ENCODE measurements at regions not wholly inside any gene's neighbourhood (a gene's known extent, or its start where the extent isn't known, plus 50 kb on each side); places are given as distances from the start of the nearest gene placed in this dataset.

DNA sequence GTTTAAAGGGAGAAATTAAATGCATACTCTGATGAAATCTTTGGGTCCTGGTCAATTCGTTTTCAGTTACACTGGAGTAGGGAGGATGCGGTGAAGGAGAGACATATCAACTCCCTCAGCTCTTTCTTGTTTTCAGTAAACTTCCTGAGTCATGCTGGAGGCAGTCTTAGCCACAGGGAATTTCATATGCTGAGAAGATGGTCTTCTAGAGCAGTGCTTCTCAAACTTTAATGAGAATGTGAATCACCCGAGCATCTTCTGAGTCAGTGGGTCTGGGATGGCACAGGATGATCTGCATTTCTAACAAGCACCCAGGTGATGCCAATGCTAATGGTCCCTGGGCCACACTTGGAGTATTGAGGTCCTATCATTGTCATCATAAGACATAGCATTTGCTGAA, 214.5 kb downstream of the KIT start:
- DNase-seq, result no peak
- TF ChIP-seq, protein P1, sequence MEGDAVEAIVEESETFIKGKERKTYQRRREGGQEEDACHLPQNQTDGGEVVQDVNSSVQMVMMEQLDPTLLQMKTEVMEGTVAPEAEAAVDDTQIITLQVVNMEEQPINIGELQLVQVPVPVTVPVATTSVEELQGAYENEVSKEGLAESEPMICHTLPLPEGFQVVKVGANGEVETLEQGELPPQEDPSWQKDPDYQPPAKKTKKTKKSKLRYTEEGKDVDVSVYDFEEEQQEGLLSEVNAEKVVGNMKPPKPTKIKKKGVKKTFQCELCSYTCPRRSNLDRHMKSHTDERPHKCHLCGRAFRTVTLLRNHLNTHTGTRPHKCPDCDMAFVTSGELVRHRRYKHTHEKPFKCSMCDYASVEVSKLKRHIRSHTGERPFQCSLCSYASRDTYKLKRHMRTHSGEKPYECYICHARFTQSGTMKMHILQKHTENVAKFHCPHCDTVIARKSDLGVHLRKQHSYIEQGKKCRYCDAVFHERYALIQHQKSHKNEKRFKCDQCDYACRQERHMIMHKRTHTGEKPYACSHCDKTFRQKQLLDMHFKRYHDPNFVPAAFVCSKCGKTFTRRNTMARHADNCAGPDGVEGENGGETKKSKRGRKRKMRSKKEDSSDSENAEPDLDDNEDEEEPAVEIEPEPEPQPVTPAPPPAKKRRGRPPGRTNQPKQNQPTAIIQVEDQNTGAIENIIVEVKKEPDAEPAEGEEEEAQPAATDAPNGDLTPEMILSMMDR (IDR thresholded peaks at IDR 0.05; ENCODE audit: low read depth, low read length), result no peak

DNA sequence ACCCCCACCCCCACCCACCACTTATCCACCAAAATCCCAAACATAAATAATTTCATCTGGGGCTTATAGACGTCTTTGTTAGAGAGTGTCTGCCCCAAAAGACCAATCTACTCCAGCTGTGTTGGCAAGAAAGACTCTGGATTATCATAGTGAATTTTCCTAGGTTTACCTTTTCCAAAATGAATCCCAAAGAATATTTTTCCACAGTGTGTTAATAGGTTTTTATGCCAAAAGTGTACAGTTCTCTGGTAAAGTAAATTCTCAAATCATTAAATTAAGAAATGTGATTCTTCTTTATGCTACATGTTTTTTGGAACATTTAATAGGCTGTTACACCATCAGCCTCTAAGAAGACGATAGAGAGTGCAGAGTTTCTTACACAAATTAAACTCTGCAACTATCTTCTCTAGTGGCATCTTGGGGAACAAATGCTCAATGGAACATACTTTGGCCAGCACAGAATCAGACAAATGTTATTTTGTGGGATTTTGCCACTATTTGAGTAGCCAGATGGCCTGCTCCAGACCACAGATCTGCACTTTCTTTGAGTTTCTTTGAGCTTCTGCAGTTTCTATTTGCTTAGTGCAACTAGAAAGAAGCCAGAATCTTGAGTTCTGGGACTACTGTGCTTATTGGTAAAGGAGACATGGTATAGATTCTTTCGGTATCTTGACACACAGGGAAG, 206.0 kb downstream of the KIT start:
- Histone ChIP-seq H3K4me3 (ENCODE audit: low read depth, low read length) (no peak overlapping the region), H3K36me3 (no peaks in the 10 kb centered on the region), H3K4me1 (no peaks in the 10 kb centered on the region), H3K9me3 (no peaks in the 10 kb centered on the region), H3K27me3 (no peaks in the 10 kb centered on the region)
- no peak for DNase-seq
- TF ChIP-seq, protein P1 (IDR thresholded peaks at IDR 0.05; ENCODE audit: low read depth, low read length), result no peak

More for the DNA sequence above, 214.5 kb downstream of the KIT start:
- Histone ChIP-seq H3K9me3 (no peaks in the 10 kb centered on the region), H3K4me1 (no peaks in the 10 kb centered on the region), H3K36me3 (no peaks in the 10 kb centered on the region), H3K4me3 (ENCODE audit: low read depth, low read length) (no peak overlapping the region), H3K27me3 (no peaks in the 10 kb centered on the region)

DNA sequence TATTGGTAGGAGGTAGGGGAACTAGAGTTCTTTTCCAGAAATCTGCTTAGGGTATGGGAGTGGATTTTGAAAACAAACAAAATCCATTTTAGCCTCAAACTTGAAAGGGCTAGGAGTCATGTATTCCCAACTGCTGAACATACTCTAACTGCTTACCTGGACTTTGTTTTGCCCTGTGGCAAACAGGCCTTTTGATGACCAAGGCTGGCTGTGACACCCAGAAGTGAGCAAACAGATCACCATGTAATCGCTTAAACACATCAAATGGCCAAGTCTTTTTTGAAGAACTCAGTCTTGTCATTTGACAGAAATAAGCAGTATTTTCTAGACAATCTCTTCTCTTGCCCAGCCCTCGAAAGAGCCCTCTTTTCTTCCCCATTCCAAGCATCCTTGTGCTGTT, 203.4 kb downstream of the KIT start:
- Histone ChIP-seq H3K36me3 (no peaks in the 10 kb centered on the region), H3K4me1 (no peaks in the 10 kb centered on the region), H3K27me3 (no peaks in the 10 kb centered on the region), H3K9me3 (no peaks in the 10 kb centered on the region), H3K4me3 (ENCODE audit: low read depth, low read length) (no peak overlapping the region)
- DNase-seq, result no peak
- TF ChIP-seq, protein P1 (IDR thresholded peaks at IDR 0.05; ENCODE audit: low read depth, low read length), result no peak

DNA sequence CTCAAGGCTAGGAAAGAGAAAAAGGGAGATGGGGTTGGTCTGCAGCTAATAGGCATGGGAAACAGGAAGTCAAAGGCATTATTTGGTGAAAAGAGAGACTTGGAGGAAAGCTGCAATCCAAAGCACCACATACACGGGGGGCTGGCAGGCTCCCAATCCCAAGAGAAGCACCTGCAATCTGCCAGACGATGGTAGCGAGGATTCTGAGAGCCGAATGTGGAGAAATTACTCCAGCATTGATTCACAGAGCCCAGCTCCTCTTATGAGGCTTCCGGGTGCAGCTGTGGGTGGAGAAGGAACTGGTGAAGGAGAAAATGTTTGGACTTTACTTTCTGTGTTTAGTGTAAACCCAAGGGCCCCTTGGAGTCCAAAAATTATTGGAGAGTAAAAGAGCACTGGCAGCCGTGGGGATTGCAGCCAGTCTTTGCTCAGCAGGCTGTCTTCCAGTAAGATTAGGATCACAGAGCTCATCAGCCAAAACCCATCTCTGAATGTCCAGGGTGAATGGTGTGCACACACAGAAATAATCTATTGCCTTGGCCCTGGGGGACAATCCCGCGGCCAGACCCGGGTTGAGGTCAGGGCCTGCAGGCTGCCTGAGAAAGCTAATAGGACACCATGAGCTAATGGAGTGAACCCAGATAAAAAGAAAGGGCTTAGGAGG, 197.6 kb downstream of the KIT start:
- DNase-seq, result no peak
- Histone ChIP-seq H3K4me1 (no peaks in the 10 kb centered on the region), H3K36me3 (no peaks in the 10 kb centered on the region), H3K27me3 (no peaks in the 10 kb centered on the region), H3K4me3 (ENCODE audit: low read depth, low read length) (no peak overlapping the region), H3K9me3 (no peaks in the 10 kb centered on the region)
- TF ChIP-seq, protein P1 (IDR thresholded peaks at IDR 0.05; ENCODE audit: low read depth, low read length), result no peak

DNA sequence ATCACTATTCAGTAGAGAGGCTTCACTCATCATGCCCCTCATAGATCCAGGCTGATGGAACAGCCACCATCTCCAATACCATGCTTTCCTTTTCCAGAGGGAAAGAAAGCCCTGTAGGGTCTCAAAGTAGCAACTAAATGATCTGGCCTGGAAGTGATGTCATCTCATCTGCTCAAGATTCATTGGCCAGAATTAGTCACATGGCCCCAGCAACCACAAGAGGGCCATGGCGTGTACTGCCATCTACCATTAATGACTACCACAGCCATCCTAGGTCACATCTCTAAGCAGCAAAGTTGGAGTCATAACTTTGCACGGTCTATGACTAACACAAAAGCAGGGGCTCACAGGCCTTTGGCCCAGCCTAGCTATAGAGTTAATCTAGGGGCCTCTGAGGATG, 194.8 kb downstream of the KIT start:
- TF ChIP-seq, protein P1 (IDR thresholded peaks at IDR 0.05; ENCODE audit: low read depth, low read length), result no peak
- H3K9me3 ChIP-seq, result no peaks in the 10 kb centered on the region
- H3K4me1 ChIP-seq, result no peaks in the 10 kb centered on the region
- H3K27me3 ChIP-seq, result no peaks in the 10 kb centered on the region
- no peaks in the 10 kb centered on the region for H3K36me3 ChIP-seq
- H3K4me3 ChIP-seq (ENCODE audit: low read depth, low read length), result no peak overlapping the region
- DNase-seq, result no peak

DNA sequence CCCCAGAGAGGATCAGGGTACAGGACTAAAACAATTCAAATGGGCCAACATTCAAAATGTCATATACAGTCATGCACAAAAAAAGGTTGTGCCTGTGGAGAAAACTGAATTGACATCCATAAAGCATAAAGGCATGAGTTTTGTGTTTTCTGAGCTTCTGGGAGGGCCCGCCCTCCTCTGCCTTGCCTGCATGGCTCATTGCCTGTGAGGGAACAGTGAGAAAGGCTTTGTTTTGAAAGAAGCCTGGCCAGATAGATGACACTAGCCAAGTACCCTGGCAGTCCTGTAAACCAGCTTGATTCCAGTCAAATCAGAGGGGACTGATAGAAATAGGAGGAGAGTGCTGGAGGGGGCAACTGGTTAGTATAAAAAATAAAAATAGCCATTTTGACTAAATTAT, 194.3 kb downstream of the KIT start:
- Histone ChIP-seq H3K4me1 (no peaks in the 10 kb centered on the region), H3K4me3 (ENCODE audit: low read depth, low read length) (no peak overlapping the region), H3K36me3 (no peaks in the 10 kb centered on the region), H3K27me3 (no peaks in the 10 kb centered on the region), H3K9me3 (no peaks in the 10 kb centered on the region)
- no peak for DNase-seq
- TF ChIP-seq, protein P1 (IDR thresholded peaks at IDR 0.05; ENCODE audit: low read depth, low read length), result no peak

Measured in BE2C (cell line).